ENCODE measurements at regions not wholly inside any gene's neighbourhood (a gene's known extent, or its start where the extent isn't known, plus 50 kb on each side); places are given as distances from the start of the nearest gene placed in this dataset.

DNA sequence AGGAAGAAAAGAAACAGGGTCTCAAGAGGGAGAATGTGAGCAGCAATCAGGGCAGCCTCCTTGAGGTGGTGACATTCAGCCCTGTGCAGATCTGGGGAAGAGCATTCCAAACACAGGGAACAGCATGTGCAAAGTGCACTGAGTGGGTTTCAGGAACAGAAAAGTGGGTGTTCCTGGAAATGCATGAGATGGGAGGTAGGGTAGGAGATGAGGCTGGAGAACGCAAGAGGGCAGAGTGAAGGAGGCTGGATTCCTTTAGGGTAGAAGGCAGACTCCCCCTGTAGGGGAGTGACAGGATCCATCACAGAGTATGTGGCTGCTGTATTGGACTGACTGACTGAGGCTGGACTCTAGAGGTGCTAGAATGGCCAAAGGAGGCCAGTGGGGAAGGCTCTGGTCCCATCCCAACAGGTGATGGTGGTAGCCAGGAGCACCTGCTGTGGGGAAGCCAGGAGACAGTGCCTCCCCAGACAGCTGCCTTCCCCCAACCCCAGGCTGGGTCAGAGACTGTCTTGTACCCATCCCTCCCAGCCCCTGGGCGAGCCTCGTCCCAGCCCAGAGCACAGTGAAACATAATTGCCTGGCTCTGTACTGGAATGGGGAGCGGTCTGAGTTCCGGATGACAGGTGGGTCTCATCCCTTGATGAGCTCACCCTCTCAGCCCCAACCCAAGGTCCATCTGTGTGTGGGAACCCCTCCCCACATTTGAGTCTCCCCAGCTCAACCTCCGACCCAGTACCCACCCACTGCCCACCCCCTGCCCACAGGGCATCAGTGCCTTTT is 419.4 kb downstream of the MN1 start:
- peak; percentile 17 for DNase-seq (ENCODE audit: low read depth, low spot score)

GRCh38 chr22:27382947-27383346 is 418.6 kb downstream of the MN1 start:
- no peak for DNase-seq (ENCODE audit: low read depth, low spot score)

- DNase-seq (ENCODE audit: low read depth, low spot score) = no peak
Observed at GRCh38 chr22:27383896-27384295, 417.7 kb downstream of the MN1 start.

DNA sequence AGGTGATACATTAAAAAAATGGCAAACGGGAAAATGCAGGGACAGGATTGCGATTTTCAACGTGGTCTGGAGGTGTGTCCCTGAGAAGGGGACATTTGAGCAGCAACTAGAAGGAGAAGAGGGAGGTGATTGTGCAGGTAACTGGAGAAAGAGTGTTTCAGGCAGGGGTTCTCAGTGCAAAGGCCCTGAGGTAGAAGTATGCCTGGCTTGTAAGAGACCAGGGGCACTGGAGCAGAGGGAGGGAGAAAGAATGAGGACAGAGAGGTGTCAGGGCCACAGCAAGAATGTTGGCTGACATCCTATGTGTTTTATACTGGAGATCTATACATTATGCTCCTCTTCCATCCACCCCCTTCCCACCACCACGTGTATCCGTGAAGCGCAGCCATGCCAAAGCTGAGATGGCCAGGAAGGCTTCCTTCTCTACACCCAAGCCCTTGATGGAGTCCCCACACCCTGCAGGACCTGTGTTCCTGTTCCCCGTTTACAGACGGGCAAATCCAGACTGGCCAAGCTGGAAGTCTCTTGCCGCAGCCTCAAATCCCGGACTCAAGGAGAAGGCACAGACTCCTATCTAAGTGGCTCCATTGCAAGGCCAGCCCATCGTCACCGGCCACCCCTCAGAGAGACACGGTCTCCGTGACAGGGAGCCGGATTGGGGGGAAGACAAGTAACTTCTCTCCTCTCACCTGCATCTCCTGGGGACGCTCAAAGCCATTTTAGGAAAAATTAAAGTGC is 416.1 kb downstream of the MN1 start:
- DNase-seq (ENCODE audit: low read depth, low spot score) = no peak

DNA sequence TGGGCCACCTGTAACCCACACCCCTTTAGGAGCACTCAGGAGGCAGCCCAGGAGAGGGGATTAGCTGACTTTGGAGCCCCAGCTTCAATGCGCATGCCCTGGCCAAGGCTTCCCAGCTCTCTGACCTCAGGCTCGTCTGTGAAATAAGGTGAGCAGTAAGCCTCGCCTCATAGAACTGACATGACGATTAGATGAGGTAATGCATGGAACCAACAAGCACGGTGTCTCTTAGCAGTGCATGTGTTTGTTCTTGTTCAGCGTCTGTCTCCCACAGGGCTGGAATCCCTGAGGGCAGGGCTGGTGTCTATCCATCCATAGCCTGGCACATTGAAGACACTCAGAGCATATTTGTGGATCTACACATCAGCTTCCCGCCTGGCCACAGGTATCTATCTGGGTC is 415.4 kb downstream of the MN1 start:
- no peak for DNase-seq (ENCODE audit: low read depth, low spot score)

GRCh38 chr22:27387561-27387960 is 414.0 kb downstream of the MN1 start:
- no peak for DNase-seq (ENCODE audit: low read depth, low spot score)

DNA sequence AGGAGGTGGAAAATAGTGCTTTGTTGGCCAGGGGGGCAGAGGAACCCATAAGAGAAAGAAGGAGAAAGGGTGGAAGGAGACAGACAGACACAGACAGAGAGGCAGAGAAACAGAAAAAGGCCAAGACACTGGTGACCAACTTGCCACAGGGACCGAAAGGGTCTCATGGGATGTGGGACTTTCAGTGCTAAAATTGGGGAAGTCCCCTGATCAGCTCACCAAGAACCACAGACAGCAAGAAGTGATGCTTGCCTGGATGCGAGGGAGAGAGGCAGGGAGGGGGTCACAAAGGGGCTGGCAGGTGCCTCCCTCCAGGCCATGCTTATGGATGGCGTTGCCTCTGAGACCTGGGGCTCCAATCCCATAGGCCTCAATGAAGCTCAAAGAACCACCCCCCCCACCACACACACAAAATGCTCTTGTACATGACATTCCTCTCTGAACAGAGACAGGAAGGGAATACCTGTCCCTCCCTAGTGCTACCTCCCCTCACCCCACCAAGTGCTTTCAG is 413.4 kb downstream of the MN1 start:
- no peak for DNase-seq (ENCODE audit: low read depth, low spot score)

GRCh38 chr22:27389727-27390075 is 411.9 kb downstream of the MN1 start:
- DNase-seq (ENCODE audit: low read depth, low spot score) = no peak

DNA sequence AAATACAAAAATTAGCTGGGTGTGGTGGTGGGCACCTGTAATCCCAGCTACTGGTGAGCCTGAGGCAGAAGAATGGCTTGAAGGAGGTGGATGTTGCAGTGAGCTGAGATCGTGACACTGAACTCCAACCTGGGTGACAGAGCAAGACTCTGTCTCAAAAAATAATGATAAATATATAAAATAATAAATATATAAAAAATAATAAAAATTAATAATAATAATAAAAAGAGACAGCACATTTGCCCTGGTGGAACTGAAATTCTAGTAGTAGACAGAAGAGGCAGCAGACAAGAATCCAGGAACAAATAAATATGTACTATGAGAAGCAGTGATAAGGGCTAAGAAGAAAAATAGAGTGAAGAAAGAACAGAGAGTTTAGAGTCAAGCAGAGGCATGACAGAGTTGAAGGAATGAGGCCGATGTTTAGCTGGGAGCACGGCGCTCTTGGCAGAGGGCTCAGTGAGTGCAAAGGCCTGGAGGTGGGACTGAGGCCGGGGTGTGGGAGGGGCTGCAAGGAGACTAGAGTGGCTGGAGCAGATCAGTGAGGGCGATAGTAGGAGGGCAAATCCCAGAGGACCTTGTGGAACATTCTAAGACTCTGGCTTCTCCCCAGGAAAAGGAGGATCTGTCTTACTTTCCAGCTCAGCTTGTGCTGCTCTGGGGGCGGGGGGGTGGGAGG is 410.3 kb downstream of the MN1 start:
- DNase-seq (ENCODE audit: low read depth, low spot score) = no peak

DNA sequence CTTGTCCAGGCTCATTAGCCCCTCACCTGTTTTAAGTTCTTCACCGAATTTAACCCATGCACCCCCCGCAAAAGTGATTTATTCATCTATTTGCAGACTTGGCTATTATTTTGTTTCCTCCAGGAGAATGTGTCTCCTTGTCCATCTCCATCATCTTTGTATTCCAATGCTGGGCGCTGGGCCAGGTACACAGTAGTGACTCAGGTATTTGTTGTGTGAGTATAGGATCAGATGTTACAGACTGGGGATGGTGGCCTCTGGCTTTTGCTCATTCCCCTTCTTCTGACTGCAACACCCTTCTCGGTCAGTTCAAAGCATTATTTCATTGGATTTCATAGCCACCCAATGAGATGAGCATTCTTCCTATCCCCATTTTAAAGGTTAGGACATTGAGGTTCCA is 408.2 kb downstream of the MN1 start:
- no peak for DNase-seq (ENCODE audit: low read depth, low spot score)

DNA sequence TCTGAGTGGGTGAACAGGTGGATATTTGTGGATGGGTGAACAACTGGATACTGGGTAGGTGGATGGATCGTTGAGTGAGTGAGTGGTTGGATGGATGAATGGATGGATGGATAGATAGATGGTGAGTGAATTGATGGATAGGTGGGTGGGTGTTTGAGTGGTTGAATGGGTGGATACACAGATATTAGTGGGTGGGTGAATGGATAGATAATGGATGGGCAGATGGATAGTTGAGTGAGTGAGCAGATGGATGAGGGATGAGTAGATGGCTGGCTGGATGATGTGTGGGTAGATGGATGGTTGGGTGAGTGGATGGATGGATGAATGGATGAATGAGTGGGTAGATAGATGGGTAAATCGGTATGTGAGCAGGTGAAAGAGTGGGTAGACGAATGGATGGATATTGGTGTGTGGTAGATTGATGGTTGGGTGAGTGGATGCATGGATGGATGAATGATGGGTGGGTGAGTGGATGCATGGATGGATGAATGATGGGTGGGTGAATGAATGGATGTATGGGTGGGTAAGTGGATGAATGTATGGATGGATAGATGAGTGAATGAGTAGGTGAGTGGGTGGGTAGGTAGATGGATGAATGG is 406.7 kb downstream of the MN1 start:
- DNase-seq (ENCODE audit: low read depth, low spot score) = no peak

GRCh38 chr22:27397036-27397953 is 404.3 kb downstream of the MN1 start:
- no peak for DNase-seq (ENCODE audit: low read depth, low spot score)

GRCh38 chr22:27397954-27398342 is 403.6 kb downstream of the MN1 start:
- DNase-seq (ENCODE audit: low read depth, low spot score) = no peak

GRCh38 chr22:27399161-27399560 is 402.4 kb downstream of the MN1 start:
- no peak for DNase-seq (ENCODE audit: low read depth, low spot score)

- DNase-seq (ENCODE audit: low read depth, low spot score) = no peak
Observed at GRCh38 chr22:27400811-27401210, 400.7 kb downstream of the MN1 start.

GRCh38 chr22:27401321-27401720 is 400.2 kb downstream of the MN1 start:
- DNase-seq (ENCODE audit: low read depth, low spot score) = no peak

DNA sequence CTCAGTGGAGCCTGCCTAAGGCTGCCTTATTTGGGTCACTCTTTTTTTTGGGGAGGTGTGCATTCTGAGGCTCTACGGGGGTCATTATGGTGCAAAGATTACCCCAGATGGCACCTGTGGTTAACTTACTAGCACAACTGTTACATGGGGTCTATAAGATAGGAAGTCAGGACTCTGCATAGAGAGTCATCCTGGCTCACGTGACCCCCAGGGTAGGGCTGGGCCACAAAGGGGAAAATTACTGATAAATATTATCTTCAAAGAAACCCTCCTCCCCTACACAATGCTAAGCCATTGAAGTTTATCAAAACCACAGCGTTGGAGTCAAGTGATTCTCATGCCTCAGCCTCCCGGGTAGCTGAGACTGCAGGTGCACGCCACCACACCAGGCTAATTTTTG is 397.1 kb downstream of the MN1 start:
- no peak for DNase-seq (ENCODE audit: low read depth, low spot score)

DNA sequence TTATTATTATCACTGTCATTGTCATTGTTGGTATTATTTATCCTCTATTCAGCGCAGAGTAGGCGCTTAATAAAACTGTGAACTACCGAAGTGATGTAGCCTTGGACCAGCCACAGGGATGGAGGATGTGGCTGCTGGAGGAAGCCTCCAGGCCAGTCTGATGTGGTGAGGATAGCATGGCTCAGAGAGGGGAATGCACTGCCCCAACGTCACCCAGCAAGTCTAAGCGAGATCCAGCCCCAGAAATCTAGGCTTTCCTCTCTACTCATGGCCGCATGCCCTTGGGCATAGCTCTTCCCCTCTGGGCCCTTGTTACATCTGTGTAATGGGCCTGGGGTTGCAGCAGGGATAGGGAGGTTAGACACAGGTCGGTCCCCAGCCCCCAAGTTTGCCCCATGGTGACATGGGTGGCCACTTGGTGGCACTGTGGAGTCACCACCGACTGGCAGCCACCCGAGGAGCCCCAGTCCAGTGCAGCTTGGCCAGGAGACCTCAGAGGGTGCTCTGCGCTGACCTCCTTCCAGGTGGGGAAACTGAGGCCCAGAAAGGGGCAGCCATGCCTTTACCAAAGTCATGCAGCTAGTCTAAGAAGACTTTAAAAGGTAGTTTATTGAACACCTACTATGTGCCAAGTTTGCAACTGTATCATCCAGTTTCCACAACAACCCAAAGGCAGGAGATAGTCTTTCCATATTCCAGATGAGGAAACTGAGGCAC is 395.7 kb downstream of the MN1 start:
- DNase-seq (ENCODE audit: low read depth, low spot score) = no peak

DNA sequence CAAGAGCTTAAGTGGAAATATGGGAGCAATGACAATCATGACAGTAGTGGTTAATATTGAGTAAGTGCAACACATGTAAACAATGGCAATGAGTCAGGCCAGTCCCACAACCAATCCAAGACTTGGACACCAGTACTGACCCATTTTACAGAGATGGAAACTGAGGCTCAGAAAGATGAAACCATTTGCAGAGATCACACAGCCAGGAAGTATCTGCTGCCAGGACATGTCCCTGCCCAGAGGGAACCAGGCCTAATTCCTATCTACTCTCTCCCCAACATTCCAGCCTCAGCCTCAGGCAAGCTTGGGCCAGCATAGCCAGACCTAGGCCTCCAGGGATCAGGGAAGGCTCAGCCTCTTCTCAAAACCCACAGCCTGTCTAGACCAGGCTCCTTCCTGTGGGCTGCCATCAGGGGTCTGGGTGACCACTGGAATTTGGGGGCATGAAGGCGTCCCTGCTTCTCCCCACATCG is 395.1 kb downstream of the MN1 start:
- no peak for DNase-seq (ENCODE audit: low read depth, low spot score)

DNA sequence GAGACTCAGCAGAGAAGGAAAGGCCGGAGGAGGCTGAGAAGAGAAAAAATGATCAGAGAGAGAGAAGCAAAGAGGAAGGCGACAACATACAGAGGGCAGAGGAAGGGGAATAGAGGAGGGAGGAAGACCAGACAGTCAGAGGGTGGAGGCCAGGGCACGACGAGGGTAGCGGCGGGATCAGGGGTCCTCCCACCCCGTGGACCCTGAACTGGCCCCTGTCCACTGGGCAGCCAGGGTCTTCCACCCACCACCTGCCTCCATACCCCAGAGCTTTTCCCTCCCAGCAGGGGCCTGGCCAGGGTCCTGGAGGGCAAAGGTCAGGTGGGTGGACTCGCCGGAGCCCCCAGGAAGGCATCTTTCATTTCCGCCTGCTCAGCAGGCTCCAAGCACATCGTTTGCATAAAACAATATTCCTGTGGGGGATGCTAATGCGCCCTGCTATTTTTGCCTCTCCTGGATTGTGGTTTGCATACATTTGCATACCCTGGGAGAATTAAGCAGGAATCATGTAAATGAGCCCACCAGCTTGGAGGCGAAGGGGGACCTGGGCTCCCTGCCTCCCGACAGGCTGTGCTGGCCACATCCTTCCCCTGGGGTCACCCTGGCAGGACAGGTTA is 394.1 kb downstream of the MN1 start:
- no peak for DNase-seq (ENCODE audit: low read depth, low spot score)

Measured in iPS DF 19.7 (cell line).